Omental fat pad (tissue), 3 donors: ENCODE measurements at regions not wholly inside any gene's neighbourhood (a gene's known extent, or its start where the extent isn't known, plus 50 kb on each side); places are given as distances from the start of the nearest gene placed in this dataset.

ENCODE experiments used
- ATAC-seq: fragments of 150-250 bp; one replicate; pipeline ENCODE4 v1.9.1; 2016; ENCODE audit warnings: mild to moderate bottlenecking, moderate library complexity; ENCODE audit not compliant: low FRiP score
- DNase-seq: peaks from one replicate; pipeline ENCODE4 v3.0.0-alpha.2; 2019; ENCODE audit warnings: low spot score
- CTCF ChIP-seq, 3 donors: fragments of 450-650 bp; IDR thresholded peaks; one replicate each; pipeline ENCODE4 v1.5.1; 2016 to 2017; ENCODE audit warnings: antibody characterized with exemption in 3 of 3, mild to moderate bottlenecking in 3 of 3, moderate library complexity in 2 of 3

DNA sequence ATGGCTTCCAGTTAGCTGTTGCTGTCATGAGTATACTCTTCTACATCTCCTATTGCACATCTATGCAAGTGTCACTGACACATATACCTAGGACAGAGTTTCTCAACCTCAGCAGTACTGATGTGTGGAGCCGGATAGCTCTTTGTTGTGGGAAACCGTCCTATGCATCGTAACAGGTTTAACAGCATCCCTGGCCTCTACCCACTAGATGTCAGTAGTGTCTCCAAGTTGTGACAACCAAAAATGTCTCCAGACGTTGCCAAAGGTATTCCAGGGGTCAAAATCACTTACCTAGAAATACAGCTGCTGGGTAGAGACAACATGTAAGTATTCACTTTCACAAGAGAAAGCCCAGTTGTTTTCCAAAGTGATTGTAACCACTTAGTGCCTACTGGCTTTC lies 637.6 kb downstream of the RNF144B start:
- ATAC-seq (no peak), DNase-seq (no peak)
- no peak for TF ChIP-seq CTCF (IDR thresholded peaks at IDR 0.05)

DNA sequence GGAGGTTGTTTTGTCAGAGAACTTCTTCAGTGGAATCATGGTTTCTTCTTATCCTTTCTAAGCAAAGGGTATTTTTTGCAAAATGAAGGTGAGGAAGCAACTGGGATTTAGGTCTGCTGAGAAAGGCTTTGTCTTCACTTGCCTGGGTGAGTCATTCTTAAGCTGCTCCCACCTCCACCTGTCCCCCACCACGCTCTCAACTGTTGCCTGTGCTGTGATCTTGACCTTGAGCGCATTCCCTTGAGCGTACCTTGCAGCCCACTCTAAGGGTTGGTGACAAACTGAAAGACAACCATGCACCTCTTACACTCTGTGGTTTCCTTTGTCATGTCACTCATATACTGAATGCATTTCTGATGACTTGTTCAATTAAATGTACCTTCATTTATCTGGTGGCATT lies 641.1 kb downstream of the RNF144B start:
- ATAC-seq (no peak), DNase-seq (no peak)
- no peak for TF ChIP-seq CTCF (IDR thresholded peaks at IDR 0.05)

DNA sequence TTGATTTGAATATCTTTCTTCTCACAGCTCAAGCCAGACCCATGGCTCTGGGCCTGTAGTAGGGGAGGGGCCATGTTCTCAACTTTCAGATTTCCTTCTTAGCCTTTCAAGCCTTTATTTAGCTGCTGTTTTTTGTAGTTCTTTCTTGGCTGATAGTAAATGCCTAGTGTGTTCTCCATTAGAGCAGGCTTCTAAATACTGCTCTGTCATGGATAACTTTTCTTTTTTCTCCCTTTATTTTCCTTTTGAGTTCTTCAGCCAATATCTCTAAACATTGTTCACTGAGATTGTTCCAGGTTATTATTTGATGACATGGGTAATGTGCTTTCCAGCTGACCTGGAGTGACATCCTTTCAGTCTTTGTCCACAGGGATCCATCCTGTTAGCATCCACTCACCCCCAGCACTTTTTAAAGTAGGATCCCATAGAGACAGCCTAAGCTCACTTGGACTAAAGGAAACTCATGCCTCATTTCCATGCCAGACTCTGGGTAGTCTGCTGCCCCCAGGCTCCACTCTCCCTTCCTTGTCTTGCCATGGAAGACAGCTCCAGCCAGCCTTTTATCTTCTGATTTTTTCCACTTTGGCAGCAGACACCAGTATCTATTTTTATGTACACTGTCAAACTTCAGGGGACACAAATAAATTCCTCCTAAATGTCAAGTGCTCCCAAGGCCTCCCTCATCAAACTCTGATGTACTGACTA lies 645.6 kb downstream of the RNF144B start:
- ATAC-seq: no peak
- no peak for DNase-seq
- TF ChIP-seq CTCF (IDR thresholded peaks at IDR 0.05): no peak

DNA sequence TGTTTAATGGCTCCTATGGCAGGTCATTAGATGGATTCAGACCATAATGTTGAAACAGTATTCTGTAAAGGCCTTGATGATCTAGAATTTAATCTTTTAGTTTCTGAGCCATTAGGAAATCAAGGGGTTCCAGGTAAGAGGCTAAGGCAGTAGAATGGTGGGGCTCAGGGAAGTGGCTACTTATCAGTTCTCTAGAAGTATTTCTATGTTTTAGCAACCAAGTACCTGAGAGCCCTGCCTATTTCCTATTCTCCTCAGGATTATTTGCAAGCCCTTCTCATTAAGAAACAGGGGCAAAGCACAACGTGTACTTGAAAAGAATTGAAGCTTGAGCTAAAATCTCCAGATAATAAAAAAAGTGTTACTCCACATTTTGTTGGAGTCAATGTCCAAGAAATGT lies 646.5 kb downstream of the RNF144B start:
- no peak for ATAC-seq

GRCh38 chr6:19034986-19035385 lies 647.8 kb downstream of the RNF144B start:
- ATAC-seq (no peak), DNase-seq (no peak)
- no peak for TF ChIP-seq CTCF (IDR thresholded peaks at IDR 0.05)

More for the DNA sequence above, 646.5 kb downstream of the RNF144B start:
- no peak for DNase-seq
- no peak for TF ChIP-seq CTCF (IDR thresholded peaks at IDR 0.05)

DNA sequence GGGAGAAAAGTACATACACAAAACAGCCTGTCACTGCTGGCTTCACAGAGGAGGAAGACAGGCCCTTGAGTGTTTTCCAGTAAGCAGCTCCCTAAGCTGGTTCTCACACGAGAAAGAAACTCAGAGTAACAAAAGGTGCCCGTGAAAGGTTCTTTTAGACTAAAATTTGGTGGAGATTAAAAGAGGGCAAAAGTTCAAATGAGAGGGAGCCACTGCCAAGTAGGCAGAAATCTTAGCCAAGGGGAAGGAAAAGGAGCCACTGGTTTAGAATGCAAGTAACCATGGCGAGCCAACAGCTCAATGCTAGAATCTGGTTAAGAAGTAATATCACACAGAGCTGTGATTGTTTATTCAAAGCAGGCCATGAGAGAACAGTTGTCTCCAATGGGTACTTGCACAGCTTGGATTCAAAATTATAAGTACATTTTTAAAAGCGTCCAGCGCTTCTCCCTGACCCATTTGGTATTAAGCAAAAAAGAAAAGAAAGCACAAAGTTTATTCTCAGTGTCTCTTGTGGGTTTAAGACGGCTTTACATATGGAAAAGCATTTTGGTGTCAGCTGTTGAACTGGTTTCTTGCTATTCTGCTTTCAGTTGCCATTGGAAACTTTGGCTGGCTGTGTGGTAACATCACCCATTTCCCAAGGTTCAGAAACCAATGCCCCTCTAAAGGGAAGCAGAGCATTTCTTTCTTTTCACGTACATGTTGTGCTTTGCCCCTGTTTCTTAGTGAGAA lies 648.5 kb downstream of the RNF144B start:
- ATAC-seq: no peak

More for the DNA sequence above, 648.5 kb downstream of the RNF144B start:
- no peak for DNase-seq
- TF ChIP-seq CTCF (IDR thresholded peaks at IDR 0.05): no peak
